ENCODE measurements at regions not wholly inside any gene's neighbourhood (a gene's known extent, or its start where the extent isn't known, plus 50 kb on each side); places are given as distances from the start of the nearest gene placed in this dataset.

DNA sequence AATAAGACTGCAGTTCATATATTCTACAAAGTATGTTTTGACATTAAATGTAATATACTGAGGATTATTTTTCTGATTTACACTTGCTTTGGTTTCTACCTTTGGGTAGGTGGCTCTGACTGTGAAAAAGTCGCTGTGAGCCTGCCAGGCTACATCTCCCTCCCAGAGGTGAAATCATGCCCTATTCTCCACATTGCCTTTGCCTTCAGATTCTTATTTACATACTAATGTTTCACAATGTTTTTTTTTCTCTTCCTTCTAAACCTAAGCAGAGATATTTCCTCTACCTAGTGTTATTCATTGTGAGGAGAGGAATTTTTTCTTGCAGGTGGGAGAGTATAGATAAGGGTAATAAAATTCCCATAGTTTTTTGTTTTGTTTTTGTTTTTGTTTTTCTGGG is 111.5 kb upstream of the ANTXRL start:
- ChIA-PET POLR2A (no interaction called here), CTCF (no interaction called here)
- FAIRE-seq, result no peak
- intact Hi-C loops (cut with micrococcal nuclease), result no loop called here
- H3K79me2 ChIP-seq (ENCODE audit: control insufficient read depth, insufficient read depth, low read length), result no peaks in the 10 kb centered on the region
- H3K4me1 ChIP-seq (ENCODE audit: control insufficient read depth, extremely low read depth, insufficient read depth, low read length), result no peaks in the 10 kb centered on the region
- H3K9me1 ChIP-seq (replicated peaks; ENCODE audit: control insufficient read depth, extremely low read depth, insufficient read depth, low read length), result peaks cover 2% of the 10 kb centered on the region
- H3K4me3 ChIP-seq (replicated peaks in 1 of 3; ENCODE audit: insufficient read depth in 1 of 3, low read depth in 1 of 3, low read length in 3 of 3), result no peak overlapping the region
- no peaks in the 10 kb centered on the region for H3K36me3 ChIP-seq (ENCODE audit: control insufficient read depth in 2 of 2, extremely low read depth in 1 of 2, insufficient read depth in 2 of 2, low read length in 2 of 2)
- no peak overlapping the region for H3K27ac ChIP-seq (ENCODE audit: insufficient read depth, low read depth, low read length)
- H2AFZ ChIP-seq (ENCODE audit: low read depth, low read length), result no peak overlapping the region
- H3K9ac ChIP-seq (replicated peaks; ENCODE audit: extremely low read depth, insufficient read depth, low read length), result no peak overlapping the region
- no peaks in the 10 kb centered on the region for H3K9me3 ChIP-seq (replicated peaks; ENCODE audit: control insufficient read depth, insufficient read depth, low read length)
- dilution Hi-C loops (cut with MboI; ENCODE audit: extremely low pct_ligation_motif_present, low sequenced_read_pairs), result no loop called here
- H3K4me2 ChIP-seq (ENCODE audit: insufficient read depth, low read length), result no peak overlapping the region
- no peaks in the 10 kb centered on the region for H4K20me1 ChIP-seq (replicated peaks; ENCODE audit: control insufficient read depth, extremely low read depth, insufficient read depth, low read length)
- DNase-seq (ENCODE audit: low read depth, low spot score), result no peak
- H3K27me3 ChIP-seq (ENCODE audit: control insufficient read depth in 2 of 2, insufficient read depth in 2 of 2, low read length in 2 of 2), result peaks cover 0 to 2% of the 10 kb centered on the region in 2 experiments
- BruUV-seq (replicated peaks), result no TSS peak
- TF ChIP-seq MAX (IDR thresholded peaks at IDR 0.05; ENCODE audit: insufficient read depth, insufficient read length) (no peak), FOS (IDR thresholded peaks at IDR 0.05; ENCODE audit: borderline replicate concordance, insufficient read depth, low read length) (no peak), GATA2 (IDR thresholded peaks at IDR 0.05; ENCODE audit: insufficient read depth, insufficient read length, low read depth, low read length) (no peak), POLR2AphosphoS5 (IDR thresholded peaks at IDR 0.05; ENCODE audit: insufficient read depth, low read depth, low read length) (no peak), POLR2A (IDR thresholded peaks at IDR 0.05; ENCODE audit: low read depth, low read length) (no peak), CTCF (IDR thresholded peaks at IDR 0.05; ENCODE audit: extremely low read depth in 1 of 2, insufficient read depth in 1 of 2, low read depth in 1 of 2, low read length in 2 of 2) (no peak), MYC (IDR thresholded peaks at IDR 0.05; ENCODE audit: low read depth, low read length) (no peak), JUN (IDR thresholded peaks at IDR 0.05; ENCODE audit: borderline replicate concordance, insufficient read depth, insufficient read length, low read depth) (no peak), EZH2 (IDR thresholded peaks at IDR 0.05; ENCODE audit: borderline replicate concordance, low read depth, low read length, severe bottlenecking) (no peak)

Measured in endothelial cell of umbilical vein (primary cell).